ENCODE measurements at regions not wholly inside any gene's neighbourhood (a gene's known extent, or its start where the extent isn't known, plus 50 kb on each side); places are given as distances from the start of the nearest gene placed in this dataset.

DNA sequence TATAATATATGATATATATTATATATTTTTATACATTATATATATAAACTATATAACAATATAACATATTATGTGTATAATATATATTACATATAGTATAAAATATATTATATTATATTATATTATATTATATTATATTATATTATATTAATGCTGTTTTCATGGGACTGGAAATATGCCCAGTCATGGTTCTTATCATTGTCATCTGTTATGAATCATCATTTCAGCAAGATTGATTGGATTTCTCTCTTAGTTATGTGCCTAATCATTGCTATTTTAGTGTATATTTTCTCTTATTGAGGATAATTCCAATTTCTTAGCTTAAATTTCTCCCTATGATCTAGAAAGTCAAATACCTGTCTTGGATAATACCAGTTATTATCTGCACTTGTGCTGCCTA is 617.8 kb downstream of the TRIB2 start:
- Histone ChIP-seq H3K27ac (ENCODE audit: insufficient read depth, low read length) (no peak overlapping the region), H4K20me1 (ENCODE audit: control insufficient read depth, extremely low read depth, insufficient read depth, low read length) (no peaks in the 10 kb centered on the region), H2AFZ (ENCODE audit: low read length) (no peak overlapping the region), H3K79me2 (ENCODE audit: control insufficient read depth, insufficient read depth, low read length) (no peaks in the 10 kb centered on the region), H3K9ac (ENCODE audit: insufficient read depth, low read length) (no peak overlapping the region), H3K4me2 (ENCODE audit: extremely low read depth, insufficient read depth, low read length) (no peak overlapping the region), H3K4me3 (replicated peaks in 1 of 4; ENCODE audit: control extremely low read depth in 1 of 4, insufficient read depth in 1 of 4, low read depth in 3 of 4, low read length in 4 of 4) (no peak overlapping the region), H3K4me1 (ENCODE audit: control insufficient read depth, extremely low read depth, insufficient read depth, low read length) (no peaks in the 10 kb centered on the region), H3K27me3 (ENCODE audit: control insufficient read depth, insufficient read depth, low read length) (no peaks in the 10 kb centered on the region), H3K36me3 (ENCODE audit: control insufficient read depth, insufficient read depth, low read length) (no peaks in the 10 kb centered on the region), H3K9me3 (ENCODE audit: control insufficient read depth, insufficient read depth, low read depth, low read length) (no peaks in the 10 kb centered on the region)
- TF ChIP-seq, protein P1, sequence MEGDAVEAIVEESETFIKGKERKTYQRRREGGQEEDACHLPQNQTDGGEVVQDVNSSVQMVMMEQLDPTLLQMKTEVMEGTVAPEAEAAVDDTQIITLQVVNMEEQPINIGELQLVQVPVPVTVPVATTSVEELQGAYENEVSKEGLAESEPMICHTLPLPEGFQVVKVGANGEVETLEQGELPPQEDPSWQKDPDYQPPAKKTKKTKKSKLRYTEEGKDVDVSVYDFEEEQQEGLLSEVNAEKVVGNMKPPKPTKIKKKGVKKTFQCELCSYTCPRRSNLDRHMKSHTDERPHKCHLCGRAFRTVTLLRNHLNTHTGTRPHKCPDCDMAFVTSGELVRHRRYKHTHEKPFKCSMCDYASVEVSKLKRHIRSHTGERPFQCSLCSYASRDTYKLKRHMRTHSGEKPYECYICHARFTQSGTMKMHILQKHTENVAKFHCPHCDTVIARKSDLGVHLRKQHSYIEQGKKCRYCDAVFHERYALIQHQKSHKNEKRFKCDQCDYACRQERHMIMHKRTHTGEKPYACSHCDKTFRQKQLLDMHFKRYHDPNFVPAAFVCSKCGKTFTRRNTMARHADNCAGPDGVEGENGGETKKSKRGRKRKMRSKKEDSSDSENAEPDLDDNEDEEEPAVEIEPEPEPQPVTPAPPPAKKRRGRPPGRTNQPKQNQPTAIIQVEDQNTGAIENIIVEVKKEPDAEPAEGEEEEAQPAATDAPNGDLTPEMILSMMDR (conservative IDR thresholded peaks at IDR 0.05 in 1 of 2, IDR thresholded peaks at IDR 0.05 in 1 of 2; ENCODE audit: low read depth in 1 of 2, low read length in 2 of 2): no peak
- TF ChIP-seq EZH2 (IDR thresholded peaks at IDR 0.05; ENCODE audit: low read length, missing control alignments): no peak
- no peak for DNase-seq (ENCODE audit: low read depth in 2 of 2)

DNA sequence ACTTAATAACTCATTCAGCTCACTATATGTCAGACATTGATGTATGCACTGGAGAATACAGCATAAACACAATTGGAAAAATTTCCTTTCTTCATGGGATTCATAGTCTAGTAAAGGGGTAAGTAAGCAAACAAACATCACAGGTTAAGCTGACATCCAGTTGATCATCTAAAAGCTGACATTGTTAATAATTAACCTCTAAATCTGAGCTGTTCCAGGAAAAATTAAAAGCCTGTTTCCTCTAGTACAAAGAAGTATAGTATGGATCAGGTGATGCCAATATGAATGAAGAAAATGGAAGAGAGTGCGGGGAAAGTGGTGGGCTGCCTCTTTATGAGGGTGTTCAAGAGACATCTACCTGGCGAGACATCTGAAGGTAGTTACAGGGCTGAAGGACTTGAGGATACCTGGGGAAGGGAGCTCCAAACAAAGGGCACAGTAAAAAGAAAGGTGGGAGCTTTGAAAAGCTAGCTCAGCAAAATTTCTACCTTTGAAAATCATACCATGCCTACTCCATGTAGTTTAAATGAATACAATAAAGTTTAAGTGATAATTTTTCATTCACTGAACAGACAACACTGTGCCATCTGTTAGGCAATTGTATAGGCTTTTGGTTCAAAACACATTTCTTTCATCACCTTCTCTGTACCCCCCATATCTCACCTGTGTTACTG is 619.3 kb downstream of the TRIB2 start:
- H2AFZ ChIP-seq (ENCODE audit: low read length): no peak overlapping the region
- H4K20me1 ChIP-seq (ENCODE audit: control insufficient read depth, extremely low read depth, insufficient read depth, low read length): no peaks in the 10 kb centered on the region
- no peaks in the 10 kb centered on the region for H3K9me3 ChIP-seq (ENCODE audit: control insufficient read depth, insufficient read depth, low read depth, low read length)
- no peak for DNase-seq (ENCODE audit: low read depth in 2 of 2)
- H3K27me3 ChIP-seq (ENCODE audit: control insufficient read depth, insufficient read depth, low read length): no peaks in the 10 kb centered on the region
- no peak overlapping the region for H3K4me3 ChIP-seq (replicated peaks in 1 of 4; ENCODE audit: control extremely low read depth in 1 of 4, insufficient read depth in 1 of 4, low read depth in 3 of 4, low read length in 4 of 4)
- H3K4me1 ChIP-seq (ENCODE audit: control insufficient read depth, extremely low read depth, insufficient read depth, low read length): no peaks in the 10 kb centered on the region
- H3K36me3 ChIP-seq (ENCODE audit: control insufficient read depth, insufficient read depth, low read length): no peaks in the 10 kb centered on the region
- H3K9ac ChIP-seq (ENCODE audit: insufficient read depth, low read length): no peak overlapping the region
- no peak for TF ChIP-seq EZH2 (IDR thresholded peaks at IDR 0.05; ENCODE audit: low read length, missing control alignments)
- TF ChIP-seq, protein P1 (conservative IDR thresholded peaks at IDR 0.05 in 1 of 2, IDR thresholded peaks at IDR 0.05 in 1 of 2; ENCODE audit: low read depth in 1 of 2, low read length in 2 of 2): no peak
- no peaks in the 10 kb centered on the region for H3K79me2 ChIP-seq (ENCODE audit: control insufficient read depth, insufficient read depth, low read length)
- no peak overlapping the region for H3K27ac ChIP-seq (ENCODE audit: insufficient read depth, low read length)
- H3K4me2 ChIP-seq (ENCODE audit: extremely low read depth, insufficient read depth, low read length): no peak overlapping the region

DNA sequence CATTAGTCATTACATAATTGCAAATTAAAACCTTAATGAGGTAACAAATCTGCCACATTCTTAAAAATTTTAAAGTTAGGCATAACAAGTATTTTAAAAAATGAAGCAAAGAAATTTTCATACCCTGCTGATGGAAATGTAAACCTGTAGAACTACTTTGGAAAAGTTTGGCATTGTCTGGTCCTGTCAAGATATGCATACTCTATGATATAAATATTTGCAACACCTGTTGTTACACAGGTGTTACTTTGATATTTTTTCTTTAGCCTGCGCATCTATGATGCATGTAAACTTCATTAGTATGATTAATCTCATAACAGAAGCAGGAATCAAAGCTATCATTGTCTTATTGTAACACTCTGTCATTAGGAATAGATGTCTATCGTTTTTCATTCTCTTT is 634.3 kb downstream of the TRIB2 start:
- TF ChIP-seq EZH2 (IDR thresholded peaks at IDR 0.05; ENCODE audit: low read length, missing control alignments): no peak
- TF ChIP-seq, protein P1 (conservative IDR thresholded peaks at IDR 0.05 in 1 of 2, IDR thresholded peaks at IDR 0.05 in 1 of 2; ENCODE audit: low read depth in 1 of 2, low read length in 2 of 2): no peak
- no peaks in the 10 kb centered on the region for H3K4me1 ChIP-seq (ENCODE audit: control insufficient read depth, extremely low read depth, insufficient read depth, low read length)
- H3K79me2 ChIP-seq (ENCODE audit: control insufficient read depth, insufficient read depth, low read length): no peaks in the 10 kb centered on the region
- no peaks in the 10 kb centered on the region for H3K9me3 ChIP-seq (ENCODE audit: control insufficient read depth, insufficient read depth, low read depth, low read length)
- H3K4me2 ChIP-seq (ENCODE audit: extremely low read depth, insufficient read depth, low read length): no peak overlapping the region
- no peaks in the 10 kb centered on the region for H4K20me1 ChIP-seq (ENCODE audit: control insufficient read depth, extremely low read depth, insufficient read depth, low read length)
- no peak overlapping the region for H3K4me3 ChIP-seq (replicated peaks in 1 of 4; ENCODE audit: control extremely low read depth in 1 of 4, insufficient read depth in 1 of 4, low read depth in 3 of 4, low read length in 4 of 4)
- H3K27ac ChIP-seq (ENCODE audit: insufficient read depth, low read length): no peak overlapping the region
- no peak for DNase-seq (ENCODE audit: low read depth in 2 of 2)
- H3K9ac ChIP-seq (ENCODE audit: insufficient read depth, low read length): no peak overlapping the region
- no peak overlapping the region for H2AFZ ChIP-seq (ENCODE audit: low read length)
- no peaks in the 10 kb centered on the region for H3K27me3 ChIP-seq (ENCODE audit: control insufficient read depth, insufficient read depth, low read length)
- no peaks in the 10 kb centered on the region for H3K36me3 ChIP-seq (ENCODE audit: control insufficient read depth, insufficient read depth, low read length)
